ENCODE measurements at regions not wholly inside any gene's neighbourhood (a gene's known extent, or its start where the extent isn't known, plus 50 kb on each side); places are given as distances from the start of the nearest gene placed in this dataset.
"Not testable (repeated sequence)": the region's sequence is repeated elsewhere in the genome, so short reads cannot be mapped to it uniquely, and the experiment has no call there.

GRCh38 chr16:59658572-59658971 lies 924.5 kb upstream of the GOT2 start:
- DNase-seq, result no peak

GRCh38 chr16:59655031-59655430 lies 920.9 kb upstream of the GOT2 start:
- DNase-seq, result no peak

GRCh38 chr16:59654455-59654854 lies 920.3 kb upstream of the GOT2 start:
- no peak for DNase-seq

GRCh38 chr16:59651662-59652061 lies 917.5 kb upstream of the GOT2 start:
- no peak for DNase-seq

GRCh38 chr16:59645194-59645593 lies 911.1 kb upstream of the GOT2 start:
- DNase-seq, result no peak

GRCh38 chr16:59635674-59636073 lies 901.6 kb upstream of the GOT2 start:
- no peak for DNase-seq

- DNase-seq, result no peak
Observed at GRCh38 chr16:59634951-59635350, 900.8 kb upstream of the GOT2 start.

GRCh38 chr16:59634004-59634579 lies 900.0 kb upstream of the GOT2 start:
- DNase-seq, result no peak

GRCh38 chr16:59632276-59632855 lies 898.2 kb upstream of the GOT2 start:
- DNase-seq, result no peak

- DNase-seq, result not testable (repeated sequence)
Observed at GRCh38 chr16:59624381-59624780, 890.3 kb upstream of the GOT2 start.

GRCh38 chr16:59614466-59615240 lies 880.5 kb upstream of the GOT2 start:
- DNase-seq, result no peak

- DNase-seq, result not testable (repeated sequence)
Observed at GRCh38 chr16:59612910-59613620, 878.9 kb upstream of the GOT2 start.

GRCh38 chr16:59612094-59612493 lies 878.0 kb upstream of the GOT2 start:
- DNase-seq, result no peak

GRCh38 chr16:59611556-59611955 lies 877.4 kb upstream of the GOT2 start:
- DNase-seq, result no peak

- DNase-seq, result no peak
Observed at GRCh38 chr16:59605706-59606105, 871.6 kb upstream of the GOT2 start.

GRCh38 chr16:59604354-59604753 lies 870.2 kb upstream of the GOT2 start:
- DNase-seq, result no peak

GRCh38 chr16:59601452-59601851 lies 867.3 kb upstream of the GOT2 start:
- no peak for DNase-seq

- DNase-seq, result no peak
Observed at GRCh38 chr16:59597269-59597668, 863.2 kb upstream of the GOT2 start.

- DNase-seq, result no peak
Observed at GRCh38 chr16:59596693-59597092, 862.6 kb upstream of the GOT2 start.

- no peak for DNase-seq
Observed at GRCh38 chr16:59593194-59593661, 859.1 kb upstream of the GOT2 start.

- DNase-seq, result no peak
Observed at GRCh38 chr16:59591480-59591879, 857.4 kb upstream of the GOT2 start.

- no peak for DNase-seq
Observed at GRCh38 chr16:59590845-59591244, 856.7 kb upstream of the GOT2 start.

GRCh38 chr16:59586331-59586730 lies 852.2 kb upstream of the GOT2 start:
- DNase-seq, result no peak

- no peak for DNase-seq
Observed at GRCh38 chr16:59574296-59574695, 840.2 kb upstream of the GOT2 start.
